Omental fat pad (tissue), 3 donors: ENCODE measurements at regions not wholly inside any gene's neighbourhood (a gene's known extent, or its start where the extent isn't known, plus 50 kb on each side); places are given as distances from the start of the nearest gene placed in this dataset.

Experiments used
- ATAC-seq: fragments of 150-250 bp; one replicate; pipeline ENCODE4 v1.9.1; 2016; ENCODE audit warnings: mild to moderate bottlenecking, moderate library complexity; ENCODE audit not compliant: low FRiP score
- DNase-seq: peaks from one replicate; pipeline ENCODE4 v3.0.0-alpha.2; 2019; ENCODE audit warnings: low spot score
- CTCF ChIP-seq, 3 donors: fragments of 450-650 bp; IDR thresholded peaks; one replicate each; pipeline ENCODE4 v1.5.1; 2016 to 2017; ENCODE audit warnings: antibody characterized with exemption in 3 of 3, mild to moderate bottlenecking in 3 of 3, moderate library complexity in 2 of 3

GRCh38 chr3:162171970-162172369 lies 675.4 kb downstream of the OTOL1 start:
- no peak for DNase-seq
- no peak for TF ChIP-seq CTCF (IDR thresholded peaks at IDR 0.05)
- ATAC-seq: no peak

- ATAC-seq (no peak), DNase-seq (no peak)
- TF ChIP-seq CTCF (IDR thresholded peaks at IDR 0.05): no peak
Measured at GRCh38 chr3:162175145-162175544, 678.5 kb downstream of the OTOL1 start.

- no peak for ATAC-seq
- TF ChIP-seq CTCF (IDR thresholded peaks at IDR 0.05): no peak
- DNase-seq: no peak
Measured at GRCh38 chr3:162175878-162176277, 679.3 kb downstream of the OTOL1 start.

DNA sequence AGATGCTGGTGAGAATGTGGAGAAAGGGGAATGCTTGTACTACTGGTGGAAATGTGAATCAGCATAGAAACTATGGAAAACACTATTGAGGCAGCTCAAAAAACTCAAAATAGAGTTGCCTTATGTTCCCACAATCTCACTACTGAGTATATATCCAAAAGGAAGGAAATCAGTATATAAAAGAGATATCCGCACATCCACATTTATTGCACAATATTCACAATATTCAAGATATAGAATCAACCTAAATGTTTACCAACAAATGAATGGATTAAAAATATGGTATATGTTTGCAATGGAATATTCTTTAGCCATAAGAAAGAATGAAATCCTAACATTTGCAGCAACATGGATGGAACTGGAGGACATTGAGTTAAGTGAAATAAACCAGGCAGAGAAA lies 686.8 kb downstream of the OTOL1 start:
- ATAC-seq: no peak
- TF ChIP-seq CTCF (IDR thresholded peaks at IDR 0.05): no peak
- no peak for DNase-seq

DNA sequence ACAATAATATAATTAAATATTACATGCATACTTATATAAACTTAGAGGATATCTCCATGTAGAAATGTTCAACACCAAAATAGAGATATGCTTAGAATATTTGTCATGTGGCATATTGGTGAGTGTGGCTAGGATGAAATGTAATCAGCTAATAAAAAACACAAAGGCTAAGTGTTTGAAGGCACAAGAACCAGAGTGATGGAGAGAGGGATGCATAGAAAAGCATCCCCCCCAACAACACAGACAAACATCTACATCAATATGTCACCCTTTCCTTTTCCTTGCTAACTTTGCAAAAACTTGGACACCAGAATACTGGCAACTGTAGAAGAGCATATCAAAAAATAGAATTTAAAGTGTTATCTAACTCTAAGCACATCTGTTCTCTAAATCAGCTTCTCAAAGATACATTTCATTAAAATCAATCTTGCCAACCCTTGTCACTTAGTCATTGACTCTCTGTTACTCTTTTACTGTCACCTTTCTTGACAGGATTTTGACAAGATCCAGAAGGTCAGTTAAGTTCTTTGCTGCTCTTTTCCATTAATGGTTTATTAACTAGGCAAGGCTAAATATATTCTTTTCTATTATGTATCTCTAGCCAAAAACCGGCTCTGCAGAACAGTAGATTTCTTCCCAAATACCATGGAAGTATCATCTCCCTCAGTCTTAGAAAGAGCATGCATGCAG lies 695.9 kb downstream of the OTOL1 start:
- TF ChIP-seq CTCF (IDR thresholded peaks at IDR 0.05): no peak
- ATAC-seq (no peak), DNase-seq (no peak)

- no peak for DNase-seq
- TF ChIP-seq CTCF (IDR thresholded peaks at IDR 0.05): no peak
- no peak for ATAC-seq
Measured at GRCh38 chr3:162193148-162194095, 696.8 kb downstream of the OTOL1 start.
